Stimulated activated CD8-positive, alpha-beta memory T cell treated with anti-CD3 and anti-CD28 coated beads, Interleukin-2, amount 100 ng/mL, for 48 hours (primary cell): ENCODE measurements at regions not wholly inside any gene's neighbourhood (a gene's known extent, or its start where the extent isn't known, plus 50 kb on each side); places are given as distances from the start of the nearest gene placed in this dataset.
"Not testable (repeated sequence)": the region's sequence is repeated elsewhere in the genome, so short reads cannot be mapped to it uniquely, and the experiment has no call there.

Experiments
- DNase-seq, 2 donors: peaks; one replicate each; pipeline ENCODE4 v3.0.0-alpha.2; 2020; ENCODE audit warnings: low read depth in 2 of 2

DNA sequence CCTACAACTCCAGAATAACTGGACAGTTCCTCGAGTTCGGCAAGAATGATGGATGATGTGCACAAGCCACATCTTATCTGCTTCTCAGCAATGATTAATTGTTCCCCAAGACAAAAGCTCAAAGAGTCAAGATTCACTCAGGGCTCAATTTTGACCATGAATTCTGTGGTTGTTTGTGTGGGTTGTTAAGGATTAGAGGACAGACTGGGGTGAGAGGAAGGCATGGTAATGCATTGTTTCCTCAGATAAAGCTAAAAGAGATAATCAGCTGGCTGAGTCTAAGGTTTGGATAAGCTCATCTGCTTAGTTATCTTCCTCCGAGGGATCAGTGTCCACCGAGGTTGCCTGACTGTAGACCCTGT lies 161.0 kb downstream of the CPEB2 start:
- no peak for DNase-seq

DNA sequence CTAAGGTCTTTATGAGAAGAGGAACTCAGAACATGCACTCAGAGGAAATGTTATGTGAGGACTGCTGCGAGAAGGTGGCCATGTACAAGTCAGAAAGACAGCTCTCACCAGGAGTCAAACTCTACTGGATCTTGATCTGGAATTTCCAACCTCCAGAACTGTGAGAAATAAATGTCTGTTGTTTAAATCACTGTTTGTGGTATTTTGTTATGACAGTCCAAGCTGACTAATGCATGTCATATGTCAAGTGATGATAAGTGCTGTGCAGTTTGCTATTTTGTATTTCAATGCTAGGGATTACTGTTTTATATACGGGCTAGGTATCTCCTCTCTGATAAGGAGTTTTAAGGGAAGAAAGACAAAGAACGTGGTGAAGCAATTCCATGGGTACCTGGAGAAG lies 162.3 kb downstream of the CPEB2 start:
- DNase-seq = no peak

DNA sequence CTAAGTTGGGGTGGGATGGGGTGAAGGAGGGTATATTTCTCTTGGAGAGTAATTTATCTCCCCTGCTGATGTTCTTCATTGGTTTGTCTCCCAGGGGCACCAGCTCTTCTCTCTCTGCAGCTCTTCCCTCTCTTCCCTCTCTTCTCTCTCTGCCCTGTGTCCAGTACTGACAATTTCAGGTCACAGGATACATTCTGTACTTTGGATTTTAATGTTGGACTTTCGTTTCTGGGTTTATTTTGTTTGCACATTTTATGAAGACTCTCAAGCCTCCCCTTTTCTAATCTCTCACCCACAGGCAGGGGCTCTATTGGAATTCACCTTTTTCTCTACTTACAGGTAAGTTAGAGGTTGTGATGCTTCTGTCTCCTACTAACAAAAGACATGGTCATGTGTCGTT lies 165.5 kb downstream of the CPEB2 start:
- no peak for DNase-seq

DNA sequence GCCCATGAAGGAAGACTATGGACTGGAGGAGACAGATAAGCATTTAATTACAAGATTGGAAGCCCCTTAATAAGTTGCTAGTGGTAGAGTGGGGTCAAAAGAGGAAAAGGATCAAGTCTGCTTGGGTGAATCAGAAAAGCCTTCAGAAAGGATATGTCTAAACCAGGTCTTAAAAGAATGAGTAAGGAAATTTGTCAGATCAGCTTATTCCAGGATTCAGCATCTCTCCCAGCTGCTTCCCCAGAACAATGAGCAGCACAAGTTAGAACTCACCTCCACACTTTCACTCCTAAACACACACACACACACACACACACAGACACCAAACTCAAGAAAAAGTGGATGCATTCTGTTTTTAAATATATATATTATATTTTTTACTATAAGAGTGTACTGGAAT lies 166.5 kb downstream of the CPEB2 start:
- no peak for DNase-seq

DNA sequence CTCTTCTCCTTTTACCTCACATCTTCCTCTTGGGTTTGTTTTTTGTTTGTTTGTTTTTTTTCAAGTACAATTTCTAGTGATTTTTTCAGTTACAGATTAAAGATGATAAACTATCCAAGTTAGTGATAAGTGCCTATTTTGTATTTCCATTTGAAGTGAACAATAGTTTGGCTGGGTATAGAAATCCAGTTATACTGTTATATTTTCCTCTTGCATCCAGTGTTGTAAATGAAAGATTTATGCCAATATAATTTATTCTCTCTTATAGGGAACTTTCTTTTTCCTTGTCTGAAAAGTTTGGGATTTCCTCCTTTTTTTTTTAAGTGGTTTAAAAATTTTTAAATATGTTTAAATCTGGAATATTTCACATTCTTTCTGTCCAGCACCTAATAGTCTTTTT lies 169.4 kb downstream of the CPEB2 start:
- no peak for DNase-seq

DNA sequence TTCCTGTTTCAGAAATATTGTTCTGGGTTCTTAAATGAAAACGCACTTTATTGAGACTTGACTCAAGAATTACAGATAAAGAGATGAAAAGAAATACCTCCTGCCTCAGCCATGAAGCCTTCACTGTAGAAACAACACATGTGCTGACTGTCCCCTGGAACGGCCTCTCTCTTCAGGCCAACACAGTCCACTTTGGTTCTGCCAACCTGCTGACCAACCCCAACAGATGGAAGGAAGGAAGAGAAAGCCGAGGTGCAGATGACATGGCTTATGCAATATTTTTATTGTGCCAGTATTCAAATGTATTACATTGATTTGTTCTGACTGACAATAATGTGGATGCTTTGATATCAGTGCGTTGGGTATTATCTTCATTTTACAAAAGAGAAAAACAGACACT lies 171.0 kb downstream of the CPEB2 start:
- no peak for DNase-seq

DNA sequence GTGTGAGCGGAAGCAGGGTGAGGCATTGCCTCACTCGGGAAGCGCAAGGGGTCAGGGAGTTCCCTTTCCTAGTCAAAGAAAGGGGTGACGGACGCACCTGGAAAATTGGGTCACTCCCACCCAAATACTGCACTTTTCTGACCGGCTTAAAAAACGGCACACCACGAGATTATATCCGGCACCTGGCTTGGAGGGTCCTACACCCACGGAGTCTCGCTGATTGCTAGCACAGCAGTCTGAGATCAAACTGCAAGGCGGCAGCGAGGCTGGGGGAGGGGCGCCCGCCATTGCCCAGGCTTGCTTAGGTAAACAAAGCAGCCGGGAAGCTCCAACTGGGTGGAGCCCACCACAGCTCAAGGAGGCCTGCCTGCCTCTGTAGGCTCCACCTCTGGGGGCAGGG lies 171.9 kb downstream of the CPEB2 start:
- DNase-seq = not testable (repeated sequence)

DNA sequence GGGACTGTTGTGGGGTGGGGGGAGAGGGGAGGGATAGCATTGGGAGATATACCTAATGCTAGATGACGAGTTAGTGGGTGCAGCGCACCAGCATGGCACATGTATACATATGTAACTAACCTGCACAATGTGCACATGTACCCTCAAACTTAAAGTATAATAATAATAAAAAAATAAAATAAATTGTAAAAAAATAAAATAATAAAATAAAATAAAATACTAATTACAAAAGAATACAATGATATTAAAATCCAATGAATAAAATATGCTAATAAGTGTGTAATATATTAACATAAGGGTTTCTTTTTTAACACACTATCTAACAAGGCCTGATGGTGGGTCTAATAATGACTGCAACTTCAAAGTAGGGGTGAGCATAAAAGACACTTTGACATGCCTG lies 177.6 kb downstream of the CPEB2 start:
- DNase-seq = not testable (repeated sequence)

DNA sequence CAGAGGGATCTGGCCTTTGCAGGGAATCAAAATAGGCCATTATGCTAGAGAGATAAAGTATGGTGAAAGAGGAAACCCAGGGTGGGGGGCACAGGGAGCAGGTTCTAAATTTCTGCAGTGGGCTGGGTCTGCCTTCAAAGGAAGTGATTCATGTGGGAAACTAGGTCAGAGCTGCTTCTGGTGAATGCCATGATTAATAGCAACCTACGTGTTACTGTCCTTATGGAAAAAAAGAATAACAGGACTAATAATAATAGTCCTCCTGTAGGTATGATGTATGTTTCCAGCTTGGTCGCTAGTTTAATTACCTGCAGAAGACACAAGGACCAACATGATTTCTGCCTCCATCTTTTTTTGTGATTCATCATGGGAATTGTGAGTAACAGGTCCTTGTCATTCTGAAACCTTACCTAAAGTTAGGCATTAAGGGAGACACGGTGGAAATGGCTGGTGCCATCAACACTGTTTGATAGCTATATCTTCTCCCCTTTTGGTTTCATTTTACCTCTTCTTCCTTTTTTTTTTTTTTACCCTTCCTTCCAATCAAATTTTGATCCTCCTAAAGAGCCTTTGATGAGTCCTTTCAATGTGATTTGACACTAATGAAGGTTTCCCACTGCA lies 180.4 kb downstream of the CPEB2 start:
- no peak for DNase-seq

DNA sequence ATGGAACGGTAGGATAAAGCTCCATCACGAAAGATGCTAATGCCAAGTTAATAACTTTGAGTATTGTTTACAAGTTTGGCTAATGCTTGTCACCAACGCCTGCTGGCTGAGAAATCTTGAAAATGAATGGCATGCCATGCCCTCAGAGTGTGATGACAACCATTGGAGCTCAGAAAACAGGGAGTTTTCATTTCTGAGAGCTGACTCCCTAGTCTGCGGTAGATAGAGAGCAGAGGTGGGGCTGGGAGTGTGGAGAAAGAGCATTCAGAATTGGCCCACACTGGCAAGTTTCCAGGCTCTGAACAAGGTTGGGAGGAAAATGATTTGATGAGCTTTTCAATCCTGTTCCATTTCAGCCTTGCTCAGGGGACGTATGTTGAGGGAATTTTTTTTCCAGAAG lies 183.9 kb downstream of the CPEB2 start:
- no peak for DNase-seq

DNA sequence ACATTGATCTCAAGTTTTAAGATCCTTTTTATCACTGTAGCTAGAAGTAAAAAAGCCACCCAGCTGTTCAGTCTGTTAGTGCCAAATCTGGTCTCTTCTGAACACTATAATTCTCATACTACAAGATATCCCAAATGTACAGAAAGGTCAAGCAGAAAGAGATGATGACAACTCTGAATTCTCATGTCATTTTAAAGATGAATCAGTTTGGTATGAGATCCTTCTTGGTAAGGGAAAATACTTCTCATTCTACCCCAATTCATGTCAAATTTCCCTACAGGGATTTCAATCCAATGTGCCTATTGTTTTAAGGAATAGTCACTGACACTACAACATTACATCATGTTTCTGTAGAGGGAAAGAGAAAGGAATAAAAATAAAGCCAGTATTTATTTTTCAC lies 184.5 kb downstream of the CPEB2 start:
- no peak for DNase-seq

DNA sequence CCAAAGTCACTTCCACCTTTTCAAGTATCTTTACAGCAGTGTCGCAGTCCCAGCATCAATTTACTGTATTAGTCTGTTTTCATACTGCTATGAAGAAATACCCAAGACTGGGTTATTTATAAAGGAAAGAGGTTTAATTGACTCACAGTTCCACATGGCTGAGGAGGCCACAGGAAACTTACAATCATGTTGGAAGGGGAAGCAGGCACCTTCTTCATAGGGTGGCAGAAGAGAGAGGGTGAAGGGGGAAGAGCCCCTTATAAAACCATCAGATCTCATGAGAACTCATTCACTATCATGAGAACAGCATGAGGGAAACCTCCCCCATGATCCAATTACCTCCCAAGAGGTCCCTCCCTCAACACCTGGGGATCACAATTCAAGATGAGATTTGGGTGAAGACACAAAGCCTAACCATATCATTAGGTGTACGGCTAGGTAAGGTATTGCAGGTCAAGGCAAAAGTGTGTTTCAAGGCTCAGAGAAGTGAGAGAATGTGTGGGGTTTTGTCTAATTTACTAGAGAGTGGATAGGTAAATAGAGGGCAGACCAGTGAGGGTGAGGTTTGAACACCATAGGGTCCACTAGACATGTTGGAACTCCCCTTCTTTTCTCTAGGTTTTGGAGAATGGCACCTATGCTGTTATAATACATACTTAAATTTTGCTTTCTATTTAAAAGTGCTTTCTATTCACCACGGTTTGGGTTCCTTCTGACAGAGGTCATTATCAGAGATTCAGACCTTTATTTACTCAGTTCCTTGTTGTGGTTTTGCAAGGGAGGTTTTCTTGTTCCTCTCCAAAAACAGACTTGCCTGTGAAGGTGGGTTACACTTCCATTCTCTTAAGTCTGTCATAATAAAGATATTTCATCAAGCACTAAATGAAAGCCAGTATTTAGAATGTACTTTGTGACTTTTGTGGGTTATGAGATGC lies 186.6 kb downstream of the CPEB2 start:
- no peak for DNase-seq

DNA sequence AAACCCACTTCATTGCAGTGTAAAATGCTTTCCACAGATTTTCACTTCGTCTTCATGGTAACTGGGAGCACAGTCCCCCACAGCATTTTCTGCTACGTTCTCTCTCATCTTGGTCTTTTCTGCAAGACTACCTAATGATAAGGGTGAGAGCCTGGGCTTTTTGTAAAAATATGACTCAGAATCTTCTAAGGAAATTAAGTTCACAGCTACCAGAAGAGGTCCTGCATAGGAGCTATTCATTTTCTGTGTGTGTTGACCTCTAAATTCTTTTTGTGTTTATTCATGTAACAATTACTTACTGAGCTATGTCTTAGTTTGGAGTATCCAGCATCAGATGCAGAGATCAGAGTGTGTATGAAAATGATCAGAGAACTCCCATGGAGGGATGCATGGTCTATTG lies 192.2 kb downstream of the CPEB2 start:
- DNase-seq = no peak

DNA sequence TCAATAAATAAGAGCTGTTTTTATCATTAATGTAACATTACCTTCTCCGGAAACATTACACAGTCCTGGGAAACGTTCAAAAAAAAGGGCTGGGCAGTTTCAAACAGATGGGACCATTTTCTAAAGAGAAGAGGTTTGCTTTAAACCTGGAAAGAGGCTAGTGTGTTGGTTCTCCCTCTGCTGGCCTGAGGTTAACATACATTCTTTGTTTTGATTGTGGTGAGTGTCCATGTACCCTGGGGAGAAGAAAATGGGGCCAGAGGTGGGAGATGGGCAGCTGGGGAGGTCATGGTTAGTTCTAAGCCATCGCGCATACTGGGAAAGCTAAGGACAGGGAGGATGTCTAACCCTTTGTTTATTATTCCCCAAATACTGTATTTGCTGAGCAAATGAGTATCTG lies 194.7 kb downstream of the CPEB2 start:
- DNase-seq = no peak

DNA sequence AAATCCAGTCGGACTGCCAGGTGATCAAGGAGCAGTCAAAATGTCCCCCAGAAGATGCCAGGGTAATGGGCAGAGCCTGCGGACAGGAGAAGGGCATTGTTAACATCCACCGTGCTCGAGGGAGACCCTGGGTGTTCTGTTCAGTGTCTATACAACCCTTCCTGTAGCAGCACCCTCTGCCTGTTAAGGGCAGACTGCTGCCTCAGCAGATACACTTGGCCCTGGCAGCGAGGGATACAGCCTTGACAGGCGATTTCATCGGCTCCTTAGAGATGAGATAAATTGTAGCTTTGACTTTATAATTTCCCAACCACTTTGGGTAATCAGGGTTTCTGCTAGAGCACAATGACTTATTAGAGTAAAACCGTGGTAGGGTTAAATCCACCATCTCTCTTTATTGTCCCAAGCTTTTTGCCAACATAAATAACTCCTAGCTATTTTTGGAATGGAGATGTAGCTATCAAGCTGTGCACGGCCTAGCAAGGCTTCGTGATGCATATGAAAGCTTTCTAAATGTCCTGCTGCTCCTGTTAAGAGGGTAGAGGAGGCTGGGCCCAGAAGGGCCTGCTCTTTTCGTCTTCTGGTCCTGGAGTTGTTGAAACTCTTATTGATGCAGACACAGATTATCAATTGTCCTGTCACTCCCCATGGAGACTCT lies 195.9 kb downstream of the CPEB2 start:
- no peak for DNase-seq

DNA sequence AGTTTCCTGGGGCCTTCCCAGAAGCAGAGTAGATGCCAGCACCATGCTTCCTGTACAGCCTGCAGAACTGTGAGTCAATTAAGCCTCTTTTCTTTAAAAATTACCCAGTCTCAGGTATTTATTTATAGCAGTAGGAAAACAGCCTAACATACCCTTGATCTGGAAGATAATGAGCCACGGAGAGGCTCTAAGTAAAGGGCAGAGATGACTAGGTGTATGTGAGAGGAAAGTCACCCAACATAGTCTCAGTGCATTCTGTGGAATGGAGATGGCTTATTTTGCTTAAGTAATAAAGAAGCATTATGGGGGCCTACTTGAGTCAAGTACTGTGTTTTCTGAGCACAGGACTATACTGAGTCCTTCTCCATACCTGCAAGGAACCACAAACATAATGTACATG lies 199.5 kb downstream of the CPEB2 start:
- DNase-seq = no peak

DNA sequence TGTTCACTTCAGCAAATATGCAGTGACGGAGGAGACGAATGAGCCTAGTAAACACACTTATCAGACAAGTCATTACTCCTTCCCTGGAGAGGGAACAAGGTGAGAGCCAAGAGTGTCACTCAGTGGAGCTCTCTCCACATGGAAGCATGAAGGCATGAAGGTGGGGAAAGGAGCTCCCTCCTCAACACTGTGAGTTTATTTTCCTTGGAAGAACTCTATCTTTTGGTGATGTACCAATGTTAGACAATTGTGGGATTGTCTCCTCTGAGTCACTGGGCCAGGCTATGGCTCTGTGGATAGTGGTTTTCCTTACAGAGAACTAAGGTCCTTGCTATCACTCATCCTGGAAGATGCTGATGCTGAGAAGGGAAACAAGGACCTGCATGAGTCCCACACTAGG lies 200.2 kb downstream of the CPEB2 start:
- no peak for DNase-seq

DNA sequence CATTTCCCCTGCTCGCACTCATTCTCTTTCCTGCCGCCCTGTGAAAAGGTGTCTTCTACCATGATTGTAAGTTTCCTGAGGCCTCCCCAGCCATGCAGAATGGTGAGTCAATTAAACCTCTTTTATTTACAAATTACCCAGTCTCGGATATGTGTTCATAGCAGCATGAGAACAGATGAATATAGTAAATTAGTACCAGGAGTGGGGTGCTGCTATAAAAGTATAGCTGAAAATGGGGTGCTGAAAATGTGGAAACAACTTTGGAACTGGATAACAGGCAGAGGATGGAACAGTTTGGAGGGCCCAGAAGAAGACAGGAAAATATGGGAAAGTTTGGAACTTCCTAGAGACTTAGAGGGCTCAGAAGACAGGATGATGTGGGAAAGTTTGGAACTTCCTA lies 204.2 kb downstream of the CPEB2 start:
- not testable (repeated sequence) for DNase-seq

DNA sequence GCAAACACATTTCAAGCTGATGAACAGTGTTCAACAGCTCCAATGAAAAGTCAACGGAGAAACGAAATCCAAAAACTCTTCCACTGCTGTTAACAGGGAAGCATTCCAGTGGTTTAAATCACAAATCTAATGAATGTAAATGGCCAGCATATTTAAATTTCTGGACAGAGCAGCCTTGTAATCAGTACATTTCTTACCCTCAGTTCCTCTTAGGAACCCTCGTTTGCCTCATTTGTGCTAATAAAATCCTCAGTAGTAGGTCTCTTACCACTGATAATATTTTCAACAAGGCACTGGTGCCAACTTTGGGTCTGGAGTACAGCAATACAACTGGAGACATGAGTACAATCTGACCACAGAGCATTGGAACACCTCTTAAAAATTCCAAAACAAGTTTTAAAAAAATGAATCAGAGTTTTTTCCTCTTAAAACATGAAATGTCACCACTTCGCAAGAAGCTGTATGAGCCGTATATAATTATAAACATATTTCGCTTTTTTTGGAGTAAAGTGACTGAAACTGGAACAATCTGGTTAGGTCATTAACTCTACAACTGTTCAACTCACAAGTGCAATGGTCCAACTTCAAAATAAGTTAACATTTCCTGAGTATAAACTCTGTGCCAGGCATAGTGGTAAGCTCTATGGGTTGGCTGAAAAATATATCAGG lies 211.2 kb downstream of the CPEB2 start:
- DNase-seq = no peak

DNA sequence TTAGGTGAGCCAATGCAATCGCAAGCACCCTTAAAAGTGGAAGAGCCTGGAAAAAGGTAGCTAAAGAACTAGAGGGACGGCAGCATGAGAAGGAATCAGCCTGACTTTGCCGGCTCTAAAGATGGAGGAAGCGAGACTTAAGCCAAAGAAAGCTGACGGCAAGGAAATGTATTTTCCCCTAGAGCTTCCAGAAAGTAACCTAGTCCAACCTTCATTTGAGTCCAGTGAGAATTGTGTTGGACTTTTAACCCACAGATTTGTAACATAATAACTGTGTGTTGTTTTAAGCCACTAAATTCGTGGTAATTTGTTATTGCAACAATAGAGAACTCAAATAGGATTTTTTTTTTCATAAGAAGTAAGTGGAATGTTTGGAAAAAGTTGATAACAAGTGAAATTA lies 212.7 kb upstream of the C1QTNF7 start:
- DNase-seq = no peak

DNA sequence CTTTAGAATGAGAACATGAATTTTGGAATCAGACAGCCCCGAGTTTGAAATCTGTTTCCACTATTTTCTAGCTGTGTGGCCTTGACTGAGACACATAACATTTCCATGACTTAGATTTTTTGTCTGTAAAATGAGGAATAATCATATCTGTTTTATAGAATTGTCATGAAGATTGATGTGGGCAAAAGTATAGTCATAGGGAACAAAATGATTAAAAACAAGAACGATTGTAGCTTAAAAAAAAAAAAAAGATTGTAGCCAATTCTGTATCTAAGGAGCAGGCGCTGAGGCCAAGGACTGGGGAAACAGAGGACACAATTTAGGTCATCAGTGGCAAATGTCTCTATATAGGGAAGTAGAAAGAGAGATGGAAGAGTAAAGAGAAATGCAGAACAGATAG lies 201.6 kb upstream of the C1QTNF7 start:
- no peak for DNase-seq
